ENCODE measurements at regions not wholly inside any gene's neighbourhood (a gene's known extent, or its start where the extent isn't known, plus 50 kb on each side); places are given as distances from the start of the nearest gene placed in this dataset.

DNA sequence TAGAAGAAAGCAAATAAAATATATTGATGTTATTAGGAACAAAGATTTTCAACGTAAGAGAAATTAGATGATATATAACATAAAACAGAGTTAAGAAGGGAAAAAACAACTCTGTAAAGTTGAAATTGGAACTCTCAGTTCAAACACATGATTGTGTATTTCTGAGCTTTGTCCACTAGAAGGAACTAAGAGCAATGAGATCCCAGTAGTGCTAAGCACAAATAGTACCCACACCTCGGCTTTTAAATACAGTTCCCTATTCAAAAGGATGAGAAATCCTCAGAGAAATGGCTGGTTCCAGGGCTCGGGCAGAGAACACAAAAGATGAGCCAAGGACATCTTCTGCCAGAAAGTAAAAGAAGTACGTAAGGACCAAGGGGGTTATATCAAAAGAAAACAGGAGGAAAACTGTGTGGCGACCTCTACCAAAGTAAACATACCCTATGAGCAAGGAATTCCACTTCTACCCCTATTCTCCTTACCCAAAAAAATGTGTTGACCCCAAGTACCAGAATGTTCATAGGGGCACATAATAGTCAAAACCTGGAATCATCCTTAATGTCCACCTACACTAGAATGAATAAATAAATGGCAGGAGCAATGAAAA lies 96.6 kb downstream of the SPTSSA start:
- TF ChIP-seq CTCF (conservative IDR thresholded peaks at IDR 0.05 in 1 of 2, IDR thresholded peaks at IDR 0.05 in 1 of 2; ENCODE audit: low read depth in 1 of 2, low read length in 2 of 2) (peak; percentile 20 to 34), EZH2 (IDR thresholded peaks at IDR 0.05; ENCODE audit: low read length, missing control alignments) (no peak)
